ENCODE measurements at regions not wholly inside any gene's neighbourhood (a gene's known extent, or its start where the extent isn't known, plus 50 kb on each side); places are given as distances from the start of the nearest gene placed in this dataset.

- DNase-seq (ENCODE audit: low spot score) = no peak
- intact Hi-C loops (cut with DNase I) = no loop called here
Observed at GRCh38 chr4:38489011-38489861, 174.8 kb upstream of the KLF3 start.

GRCh38 chr4:38489924-38490639 lies 173.9 kb upstream of the KLF3 start:
- DNase-seq (ENCODE audit: low spot score) = no peak
- intact Hi-C loops (cut with DNase I) = loop anchor here (5.0 kb wide), 1 partner anchor 177 kb away; no protein-coding TSS in a partner anchor

- DNase-seq (ENCODE audit: low spot score) = no peak
- intact Hi-C loops (cut with DNase I) = loop anchor here (5.0 kb wide), 1 partner anchor 176 kb away; no protein-coding TSS in a partner anchor
Observed at GRCh38 chr4:38490753-38491446, 173.1 kb upstream of the KLF3 start.

DNA sequence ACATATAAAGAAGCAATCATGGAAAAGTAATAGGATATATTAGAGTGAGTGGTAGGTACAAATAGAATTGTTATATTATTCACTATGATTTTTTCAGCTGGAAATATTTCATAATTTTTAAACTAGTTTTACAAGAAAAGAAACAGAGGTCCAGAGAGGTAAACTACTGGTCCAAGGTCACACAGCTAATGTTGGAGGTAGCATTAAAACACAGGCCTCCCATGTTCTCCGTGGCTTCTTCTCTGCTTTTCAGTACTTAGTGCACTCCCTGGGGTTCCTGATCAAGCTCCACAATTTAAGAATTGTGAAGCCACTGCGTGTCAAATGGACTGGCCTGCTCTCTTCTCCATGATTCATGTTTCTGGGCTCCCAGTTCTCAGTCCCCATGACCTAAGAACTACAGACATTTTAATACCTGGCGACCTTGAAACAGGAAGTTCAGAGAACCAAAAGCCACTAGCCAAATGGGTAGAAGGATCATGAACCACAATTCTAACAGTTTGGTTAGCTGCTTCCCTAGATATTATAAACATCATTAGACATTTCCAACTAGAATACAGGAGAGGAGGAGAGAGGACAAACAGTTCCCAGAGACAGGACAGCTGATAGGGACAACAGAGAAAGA lies 172.0 kb upstream of the KLF3 start:
- intact Hi-C loops (cut with DNase I) = loop anchor here (5.0 kb wide), 1 partner anchor 175 kb away; no protein-coding TSS in a partner anchor
- DNase-seq (ENCODE audit: low spot score) = no peak

DNA sequence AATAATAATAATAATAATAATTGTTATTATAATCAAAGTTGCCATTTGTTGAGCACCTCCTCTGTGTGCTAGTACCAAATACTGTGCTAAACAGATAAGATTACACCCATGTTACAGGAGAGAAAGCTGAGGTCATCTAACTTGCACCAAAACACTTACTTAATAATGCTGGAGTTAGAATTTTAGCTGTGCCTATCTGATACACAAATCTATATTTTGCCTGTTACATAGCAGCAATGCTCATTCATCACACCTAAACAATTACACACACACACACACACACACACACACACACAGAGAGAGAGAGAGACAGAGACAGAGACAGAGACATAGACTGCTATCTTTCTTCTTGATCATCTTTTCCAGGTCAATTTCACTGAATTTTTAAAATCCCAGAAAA lies 170.9 kb upstream of the KLF3 start:
- intact Hi-C loops (cut with DNase I) = loop anchor here (5.0 kb wide), 1 partner anchor 174 kb away; no protein-coding TSS in a partner anchor
- no peak for DNase-seq (ENCODE audit: low spot score)

DNA sequence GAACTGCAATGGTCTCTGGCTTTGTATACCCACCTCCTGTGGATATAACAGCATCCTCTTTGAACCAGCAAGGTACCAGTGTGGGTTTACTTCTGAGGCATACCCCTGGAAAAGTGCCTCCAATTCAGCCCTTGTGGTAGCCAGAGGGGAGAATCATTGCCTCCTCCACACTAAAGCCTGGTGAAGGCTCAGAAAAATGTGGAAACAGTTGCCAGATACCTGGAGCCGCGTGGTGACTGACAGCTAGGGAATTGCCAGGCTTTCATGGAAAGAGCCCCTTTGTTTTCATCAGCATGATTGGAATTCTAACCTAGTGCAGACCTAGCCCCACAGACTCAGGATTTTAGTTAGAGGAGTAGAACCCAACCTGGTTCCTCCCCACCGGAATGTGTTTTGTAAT lies 168.6 kb upstream of the KLF3 start:
- DNase-seq (ENCODE audit: low spot score) = no peak
- intact Hi-C loops (cut with DNase I) = no loop called here

- no peak for DNase-seq (ENCODE audit: low spot score)
- intact Hi-C loops (cut with DNase I) = no loop called here
Observed at GRCh38 chr4:38497121-38497520, 166.9 kb upstream of the KLF3 start.

DNA sequence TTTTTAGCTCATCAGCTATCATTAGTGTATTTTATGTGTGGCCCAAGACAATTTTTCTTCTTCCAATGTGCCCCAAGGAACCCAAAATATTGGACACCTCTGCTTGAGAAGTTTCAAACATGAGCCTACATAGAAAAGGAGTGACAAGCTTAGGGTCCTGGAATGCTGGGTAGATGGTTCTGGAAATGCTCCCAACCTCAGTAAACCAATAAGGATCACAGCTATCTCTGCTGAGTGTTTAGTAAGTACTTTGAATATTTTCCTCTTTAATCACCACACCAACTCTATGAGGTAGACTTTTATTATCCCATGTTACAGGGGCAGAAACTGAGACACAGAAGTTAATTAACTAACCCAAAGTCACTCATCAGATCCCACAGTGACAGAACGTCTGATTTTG lies 164.9 kb upstream of the KLF3 start:
- intact Hi-C loops (cut with DNase I) = no loop called here
- DNase-seq (ENCODE audit: low spot score) = no peak

- intact Hi-C loops (cut with DNase I) = no loop called here
- no peak for DNase-seq (ENCODE audit: low spot score)
Observed at GRCh38 chr4:38500433-38500832, 163.6 kb upstream of the KLF3 start.

DNA sequence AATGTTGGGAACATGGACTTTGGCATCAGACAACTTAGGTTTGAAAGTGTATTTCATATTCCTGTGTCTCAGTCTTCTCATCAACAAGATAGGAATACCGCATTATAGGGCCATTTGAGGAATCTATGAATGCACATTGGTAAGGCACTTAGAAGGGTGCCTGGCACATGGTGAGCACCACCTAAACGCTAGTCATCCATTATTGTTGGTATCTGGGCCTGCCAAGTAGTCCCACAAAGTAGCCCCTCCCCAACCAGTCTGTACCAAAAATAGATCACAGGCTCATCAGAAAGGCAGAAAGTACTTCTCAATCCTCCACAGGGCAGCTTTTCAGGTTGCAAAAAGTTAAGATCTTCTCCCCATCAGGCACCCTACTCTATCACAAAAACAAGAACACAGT lies 162.3 kb upstream of the KLF3 start:
- intact Hi-C loops (cut with DNase I) = no loop called here
- DNase-seq (ENCODE audit: low spot score) = no peak

- intact Hi-C loops (cut with DNase I) = no loop called here
- no peak for DNase-seq (ENCODE audit: low spot score)
Observed at GRCh38 chr4:38503689-38504395, 160.2 kb upstream of the KLF3 start.

DNA sequence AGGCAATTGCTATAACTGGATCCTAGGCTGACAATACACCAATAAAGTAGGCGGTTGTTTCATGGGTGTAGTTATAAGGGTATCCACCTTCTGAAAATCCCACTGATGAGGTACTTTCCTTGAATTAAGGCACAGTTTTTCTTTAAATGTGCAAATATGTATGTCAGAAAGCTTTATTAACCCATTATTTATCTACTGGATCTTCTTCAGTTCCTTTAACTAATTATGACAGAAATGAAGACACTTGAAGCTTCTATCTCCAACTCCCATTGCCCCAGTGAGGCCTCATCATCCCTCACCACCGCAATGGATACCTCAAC lies 159.6 kb upstream of the KLF3 start:
- intact Hi-C loops (cut with DNase I) = no loop called here
- no peak for DNase-seq (ENCODE audit: low spot score)

- DNase-seq (ENCODE audit: low spot score) = no peak
- intact Hi-C loops (cut with DNase I) = no loop called here
Observed at GRCh38 chr4:38509551-38509950, 154.4 kb upstream of the KLF3 start.

DNA sequence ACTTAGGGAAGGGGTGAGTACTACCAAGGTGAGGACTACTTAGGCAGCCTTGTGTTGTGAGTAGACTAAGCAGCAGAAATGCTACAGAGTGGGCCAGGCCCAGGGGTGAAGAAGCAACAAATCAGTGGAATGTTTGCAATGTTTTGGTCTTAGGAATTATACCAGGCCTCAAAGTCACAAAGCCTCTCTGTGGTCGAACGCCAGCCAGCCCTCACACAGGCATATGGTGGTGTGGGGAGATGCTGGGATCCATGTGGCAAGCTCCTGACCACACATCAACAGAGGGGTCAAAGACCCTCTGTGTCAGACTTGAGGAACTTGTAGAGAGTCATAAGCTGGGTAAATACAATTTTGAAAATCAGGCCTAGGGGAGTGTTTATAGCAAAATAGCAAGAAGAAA lies 153.8 kb upstream of the KLF3 start:
- DNase-seq (ENCODE audit: low spot score) = no peak
- intact Hi-C loops (cut with DNase I) = no loop called here

- no peak for DNase-seq (ENCODE audit: low spot score)
- intact Hi-C loops (cut with DNase I) = no loop called here
Observed at GRCh38 chr4:38511702-38512101, 152.3 kb upstream of the KLF3 start.

- no peak for DNase-seq (ENCODE audit: low spot score)
- intact Hi-C loops (cut with DNase I) = no loop called here
Observed at GRCh38 chr4:38512840-38513239, 151.2 kb upstream of the KLF3 start.

DNA sequence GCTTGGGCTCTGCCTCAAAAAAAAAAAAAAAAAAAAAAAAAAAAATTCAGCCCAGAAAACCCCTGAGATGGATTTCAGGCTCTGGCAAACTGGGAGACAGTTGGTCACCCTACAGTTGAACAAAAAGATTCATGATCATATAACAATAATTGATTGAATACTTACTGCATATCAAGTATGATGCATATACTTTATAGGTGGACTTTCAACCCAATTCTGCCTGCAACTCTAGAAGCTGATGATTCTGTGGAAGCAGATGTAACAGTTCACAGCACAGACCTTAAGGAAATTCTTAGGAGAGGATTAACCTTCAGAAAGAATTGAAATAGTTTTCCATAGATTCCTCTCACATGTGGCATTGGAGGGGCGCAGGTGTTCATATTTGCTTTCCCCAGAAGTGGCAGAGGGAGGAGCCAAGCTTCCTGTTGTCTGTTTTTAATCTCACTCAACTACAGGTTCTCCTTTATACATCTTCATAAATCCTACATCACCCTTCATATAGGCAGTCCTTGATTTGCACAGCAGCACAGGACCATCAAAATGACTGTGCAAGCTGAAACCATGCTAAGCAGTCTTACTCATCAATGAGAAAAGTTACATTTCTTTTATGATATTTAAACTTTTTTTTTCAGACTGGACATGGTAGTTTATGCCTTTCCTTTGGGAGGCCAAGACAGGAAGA lies 149.4 kb upstream of the KLF3 start:
- intact Hi-C loops (cut with DNase I) = no loop called here
- DNase-seq (ENCODE audit: low spot score) = no peak

GRCh38 chr4:38516190-38516589 lies 147.8 kb upstream of the KLF3 start:
- intact Hi-C loops (cut with DNase I) = no loop called here
- no peak for DNase-seq (ENCODE audit: low spot score)

DNA sequence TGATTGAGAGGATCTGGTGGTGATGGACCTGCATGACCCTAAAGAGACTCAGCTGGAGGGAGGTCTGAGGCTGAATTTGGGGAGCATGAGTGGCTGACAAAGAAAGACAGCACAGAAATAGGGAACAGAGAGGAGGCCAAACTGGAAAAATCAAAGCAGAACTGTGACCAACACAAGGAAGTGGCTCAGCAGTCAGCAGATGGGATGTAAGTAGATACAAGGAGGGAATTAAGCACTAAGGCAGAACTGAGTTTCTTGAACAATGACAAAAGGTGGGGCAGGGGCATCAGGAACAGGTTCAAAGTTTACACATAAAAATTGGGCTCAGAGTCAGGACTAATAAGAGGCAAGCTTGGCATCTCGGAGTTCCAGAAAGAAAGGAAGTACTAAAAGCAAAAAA lies 144.3 kb upstream of the KLF3 start:
- intact Hi-C loops (cut with DNase I) = no loop called here
- no peak for DNase-seq (ENCODE audit: low spot score)
